DMS53 treated with DMSO at 0.1 percent for 48 hours (cell line): ENCODE measurements at regions not wholly inside any gene's neighbourhood (a gene's known extent, or its start where the extent isn't known, plus 50 kb on each side); places are given as distances from the start of the nearest gene placed in this dataset.
"Not testable (repeated sequence)": the region's sequence is repeated elsewhere in the genome, so short reads cannot be mapped to it uniquely, and the experiment has no call there.

Source experiments
- DNase-seq: peaks from one replicate; lab custom pipeline; 2025; ENCODE audit not compliant: unreplicated experiment; lab: John Stamatoyannopoulos, UW

- DNase-seq: no peak
Measured at GRCh38 chr20:11691766-11692165, 225.9 kb upstream of the BTBD3 start.

DNA sequence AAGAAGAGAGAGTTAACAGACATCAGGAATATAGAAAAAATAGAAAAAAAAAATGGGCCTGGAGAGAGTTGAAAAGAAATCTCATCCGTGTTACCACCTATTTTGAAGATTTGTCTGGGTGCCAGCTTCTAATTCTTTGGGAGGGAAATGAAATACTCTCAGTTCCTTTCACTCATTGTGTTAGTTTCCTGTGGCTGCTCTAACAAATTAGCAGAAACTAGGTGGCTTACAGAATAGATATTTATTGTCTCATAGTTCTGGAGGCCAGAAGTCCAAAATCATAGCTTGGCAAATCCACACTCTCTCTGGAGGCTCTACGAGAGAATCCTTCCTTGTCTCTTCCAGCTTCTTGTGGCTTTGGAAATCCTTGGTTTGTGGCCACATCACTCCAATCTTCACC, 225.1 kb upstream of the BTBD3 start:
- no peak for DNase-seq

GRCh38 chr20:11694467-11694866, 223.2 kb upstream of the BTBD3 start:
- DNase-seq: no peak

DNA sequence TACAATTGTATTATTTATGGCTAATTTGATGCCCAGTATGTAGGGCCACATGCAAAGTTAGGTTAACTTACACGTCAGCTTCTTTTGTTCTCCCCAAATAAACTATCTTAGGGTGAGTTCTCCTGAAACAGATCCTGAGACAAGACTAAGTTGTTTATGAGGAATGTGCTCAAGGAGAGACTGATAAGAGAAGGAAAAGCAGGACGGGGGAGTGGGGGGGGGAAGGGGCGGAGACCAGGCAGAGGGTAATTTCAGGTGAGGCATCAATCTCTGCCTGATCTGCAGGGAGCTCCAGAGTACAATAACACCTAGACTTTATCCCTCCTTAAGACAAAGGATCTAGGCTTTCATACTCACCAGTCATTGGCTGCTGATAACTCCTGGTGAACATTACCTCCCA, 220.6 kb upstream of the BTBD3 start:
- DNase-seq: no peak

- DNase-seq: no peak
Measured at GRCh38 chr20:11697646-11698045, 220.0 kb upstream of the BTBD3 start.

GRCh38 chr20:11698124-11698523, 219.6 kb upstream of the BTBD3 start:
- DNase-seq: no peak

- DNase-seq: no peak
Measured at GRCh38 chr20:11700831-11701230, 216.9 kb upstream of the BTBD3 start.

DNA sequence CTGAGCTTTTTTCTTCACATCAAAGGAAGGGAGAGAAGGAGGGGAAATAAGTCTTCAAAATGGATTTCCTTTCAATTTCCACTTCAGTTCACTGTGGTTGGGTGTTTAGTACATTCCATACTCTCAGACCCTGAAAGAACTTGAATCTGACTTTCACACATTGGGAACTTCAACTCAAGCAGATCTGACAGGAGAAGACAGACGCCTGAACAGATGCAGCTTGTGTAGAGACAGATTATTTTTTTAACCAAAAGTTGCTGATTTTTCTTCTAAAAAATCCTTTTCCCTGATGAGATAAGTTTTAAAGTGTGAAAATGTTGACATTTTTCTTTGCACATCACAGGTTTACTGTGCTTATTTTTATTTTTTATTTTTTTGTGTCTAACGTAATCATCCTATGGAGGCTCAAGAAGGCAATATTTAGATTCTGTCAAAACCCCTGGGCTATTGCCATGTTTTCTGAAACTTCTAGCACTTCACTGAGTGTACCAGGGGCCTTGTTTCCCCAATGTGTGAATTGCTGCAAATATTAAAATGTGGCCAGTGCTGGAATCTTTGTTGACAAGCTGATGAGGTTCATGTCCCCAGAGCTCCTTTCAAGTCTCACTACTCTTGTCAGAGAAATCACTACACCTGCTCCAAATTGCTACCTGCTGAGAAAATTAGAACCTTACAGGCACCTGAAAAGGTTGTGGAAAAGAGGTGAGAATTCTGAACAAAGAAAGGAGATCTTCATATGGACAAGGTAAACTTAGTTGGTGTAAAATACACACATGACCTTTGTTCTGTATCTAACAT, 214.8 kb upstream of the BTBD3 start:
- DNase-seq: no peak

DNA sequence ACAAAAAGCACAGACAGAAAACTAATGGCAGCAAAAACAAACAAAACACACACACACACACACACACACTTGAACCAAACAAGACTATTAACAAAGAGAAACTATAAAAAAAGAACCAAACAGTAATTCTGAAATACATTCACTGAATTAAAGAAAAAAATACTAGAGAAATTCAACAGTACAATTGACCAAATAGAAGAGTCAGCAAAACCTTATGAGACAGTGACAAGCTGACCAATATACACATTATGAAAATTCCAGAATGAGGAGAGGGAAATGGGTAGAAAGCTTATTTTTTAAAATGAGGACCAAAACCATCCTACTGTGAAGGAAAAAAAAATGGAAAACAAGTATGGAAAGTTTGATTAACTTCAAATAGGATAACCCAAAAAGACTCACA, 212.2 kb upstream of the BTBD3 start:
- DNase-seq: no peak

GRCh38 chr20:11708223-11708622, 209.5 kb upstream of the BTBD3 start:
- DNase-seq: not testable (repeated sequence)

DNA sequence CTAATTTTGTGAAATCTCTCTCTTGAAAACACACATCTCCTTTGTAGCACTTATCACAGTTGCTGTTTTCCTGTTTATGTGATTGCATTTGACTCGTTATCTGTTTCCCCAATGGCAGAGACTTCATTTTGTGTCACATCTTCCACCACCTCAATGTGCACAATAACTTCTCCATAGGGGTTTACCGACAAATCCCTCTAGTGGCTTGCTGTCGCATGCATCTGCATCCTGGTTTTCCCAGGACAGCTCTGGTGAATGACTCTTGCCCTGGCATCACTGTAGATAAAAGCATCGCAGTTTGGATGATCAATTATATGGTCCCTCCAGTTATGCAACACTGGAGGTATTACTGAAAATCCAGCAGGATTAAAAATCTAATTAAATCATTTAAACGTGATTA, 206.5 kb upstream of the BTBD3 start:
- no peak for DNase-seq

- DNase-seq: no peak
Measured at GRCh38 chr20:11712639-11713160, 205.0 kb upstream of the BTBD3 start.

GRCh38 chr20:11714886-11715285, 202.8 kb upstream of the BTBD3 start:
- DNase-seq: no peak

GRCh38 chr20:11716239-11716944, 201.3 kb upstream of the BTBD3 start:
- peak; percentile 53 for DNase-seq

GRCh38 chr20:11716945-11717248, 200.8 kb upstream of the BTBD3 start:
- DNase-seq: no peak

- DNase-seq: no peak
Measured at GRCh38 chr20:11717562-11717961, 200.1 kb upstream of the BTBD3 start.

GRCh38 chr20:11718474-11719094, 199.1 kb upstream of the BTBD3 start:
- DNase-seq: peak; percentile 84

DNA sequence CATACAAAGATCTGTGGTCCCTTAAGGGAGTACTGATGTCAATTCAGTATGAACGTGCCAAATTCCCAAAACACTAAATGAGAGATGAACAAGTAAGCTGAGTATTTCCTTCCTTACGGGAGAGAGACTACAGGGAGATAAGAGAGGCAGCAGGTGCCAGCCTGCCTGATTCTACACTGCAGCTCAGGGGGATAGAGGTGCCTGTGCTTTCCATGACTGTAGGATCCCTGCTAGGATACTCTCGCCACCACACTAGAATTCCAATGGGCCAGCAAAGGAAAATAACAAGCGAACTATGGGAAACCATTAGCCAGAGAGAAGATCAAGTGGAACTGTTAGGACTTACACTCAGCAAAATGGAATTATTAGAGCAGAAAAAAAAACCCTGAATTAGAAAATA, 198.5 kb upstream of the BTBD3 start:
- DNase-seq: peak; percentile 21

- DNase-seq: no peak
Measured at GRCh38 chr20:11721411-11721810, 196.3 kb upstream of the BTBD3 start.

GRCh38 chr20:11724097-11724496, 193.6 kb upstream of the BTBD3 start:
- no peak for DNase-seq

DNA sequence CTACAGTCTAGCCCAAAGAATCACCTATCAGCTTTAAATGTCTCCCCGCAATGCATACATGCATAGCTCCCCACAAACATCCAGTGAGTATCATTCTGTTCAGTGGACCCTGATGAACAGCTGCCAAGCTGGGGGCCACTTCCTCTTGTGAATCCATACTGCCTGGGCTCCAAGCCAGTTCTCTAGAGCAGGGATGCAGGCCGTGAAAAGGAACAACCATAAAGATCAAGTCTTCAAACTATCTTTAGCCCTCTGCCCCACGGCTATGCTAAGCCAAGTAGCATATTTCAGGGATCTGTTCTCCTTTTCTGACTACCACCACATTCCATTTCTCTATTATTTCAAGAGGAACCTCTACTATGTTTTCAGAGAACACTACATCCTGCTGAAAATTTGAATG, 191.7 kb upstream of the BTBD3 start:
- DNase-seq: no peak

DNA sequence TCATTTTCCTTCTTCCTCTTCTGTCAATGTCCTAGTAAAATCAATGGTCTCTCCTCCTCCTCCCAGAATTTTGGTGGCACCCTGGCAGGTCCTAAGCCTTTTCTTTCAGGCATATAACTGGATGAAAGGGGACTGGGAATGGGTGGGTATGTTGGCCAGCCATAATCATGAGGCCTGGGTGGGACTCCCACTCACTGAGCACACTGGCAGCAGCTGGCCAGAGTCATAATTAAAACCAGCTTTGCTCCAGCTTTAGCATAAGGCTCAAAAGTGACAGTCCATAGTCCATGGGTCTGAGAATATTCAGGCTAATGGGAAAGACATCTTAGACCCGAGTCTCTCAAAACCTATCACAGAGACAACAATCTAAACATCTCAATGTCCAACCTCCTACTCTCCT, 190.0 kb upstream of the BTBD3 start:
- no peak for DNase-seq
